ENCODE measurements at regions not wholly inside any gene's neighbourhood (a gene's known extent, or its start where the extent isn't known, plus 50 kb on each side); places are given as distances from the start of the nearest gene placed in this dataset.

- H3K36me3 ChIP-seq (replicated peaks), result no peaks in the 10 kb centered on the region
- in situ Hi-C loops (cut with MboI; ENCODE audit: low sequenced_read_pairs), result no loop called here
- no peaks in the 10 kb centered on the region for H3K4me1 ChIP-seq
- no peak for DNase-seq (ENCODE audit: low spot score in 2 of 2)
- no peak overlapping the region for H3K4me3 ChIP-seq
- H3K9me3 ChIP-seq, result no peaks in the 10 kb centered on the region
- H3K27me3 ChIP-seq (ENCODE audit: low read depth), result no peaks in the 10 kb centered on the region
These were observed 273.6 kb downstream of the SRBD1 start for GRCh38 chr2:45337481-45337880.

GRCh38 chr2:45334205-45334604, 276.9 kb downstream of the SRBD1 start:
- H3K27me3 ChIP-seq (ENCODE audit: low read depth), result no peaks in the 10 kb centered on the region
- in situ Hi-C loops (cut with MboI; ENCODE audit: low sequenced_read_pairs), result no loop called here

GRCh38 chr2:45332567-45332966, 278.5 kb downstream of the SRBD1 start:
- Histone ChIP-seq H3K9me3 (no peaks in the 10 kb centered on the region), H3K27me3 (ENCODE audit: low read depth) (no peaks in the 10 kb centered on the region)
- in situ Hi-C loops (cut with MboI; ENCODE audit: low sequenced_read_pairs), result no loop called here

More at GRCh38 chr2:45334205-45334604, 276.9 kb downstream of the SRBD1 start:
- H3K36me3 ChIP-seq (replicated peaks), result no peaks in the 10 kb centered on the region
- H3K9me3 ChIP-seq, result no peaks in the 10 kb centered on the region
- no peak for DNase-seq (ENCODE audit: low spot score in 2 of 2)
- no peaks in the 10 kb centered on the region for H3K4me1 ChIP-seq
- H3K4me3 ChIP-seq, result no peak overlapping the region

GRCh38 chr2:45332094-45332493, 279.0 kb downstream of the SRBD1 start:
- no peaks in the 10 kb centered on the region for H3K27me3 ChIP-seq (ENCODE audit: low read depth)
- no peaks in the 10 kb centered on the region for H3K36me3 ChIP-seq (replicated peaks)
- H3K9me3 ChIP-seq, result no peaks in the 10 kb centered on the region
- no peak for DNase-seq (ENCODE audit: low spot score in 2 of 2)
- H3K4me1 ChIP-seq, result no peaks in the 10 kb centered on the region
- in situ Hi-C loops (cut with MboI; ENCODE audit: low sequenced_read_pairs), result no loop called here
- H3K4me3 ChIP-seq, result no peak overlapping the region

More at GRCh38 chr2:45332567-45332966, 278.5 kb downstream of the SRBD1 start:
- H3K36me3 ChIP-seq (replicated peaks), result no peaks in the 10 kb centered on the region
- no peak overlapping the region for H3K4me3 ChIP-seq
- no peak for DNase-seq (ENCODE audit: low spot score in 2 of 2)
- no peaks in the 10 kb centered on the region for H3K4me1 ChIP-seq

- Histone ChIP-seq H3K4me1 (no peaks in the 10 kb centered on the region), H3K36me3 (replicated peaks) (no peaks in the 10 kb centered on the region), H3K27me3 (ENCODE audit: low read depth) (no peaks in the 10 kb centered on the region), H3K9me3 (no peaks in the 10 kb centered on the region), H3K4me3 (no peak overlapping the region)
- DNase-seq (ENCODE audit: low spot score in 2 of 2), result no peak
- in situ Hi-C loops (cut with MboI; ENCODE audit: low sequenced_read_pairs), result no loop called here
These were observed 279.7 kb downstream of the SRBD1 start for GRCh38 chr2:45331410-45331786.

- in situ Hi-C loops (cut with MboI; ENCODE audit: low sequenced_read_pairs), result no loop called here
- H3K4me1 ChIP-seq, result no peaks in the 10 kb centered on the region
These were observed 280.2 kb downstream of the SRBD1 start for GRCh38 chr2:45330637-45331409.

GRCh38 chr2:45330108-45330507, 281.0 kb downstream of the SRBD1 start:
- Histone ChIP-seq H3K36me3 (replicated peaks) (no peaks in the 10 kb centered on the region), H3K9me3 (no peaks in the 10 kb centered on the region), H3K27me3 (ENCODE audit: low read depth) (no peaks in the 10 kb centered on the region), H3K4me3 (no peak overlapping the region), H3K4me1 (no peaks in the 10 kb centered on the region)
- no peak for DNase-seq (ENCODE audit: low spot score in 2 of 2)
- in situ Hi-C loops (cut with MboI; ENCODE audit: low sequenced_read_pairs), result no loop called here

More at GRCh38 chr2:45330637-45331409, 280.2 kb downstream of the SRBD1 start:
- H3K4me3 ChIP-seq, result no peak overlapping the region
- no peaks in the 10 kb centered on the region for H3K36me3 ChIP-seq (replicated peaks)
- no peak for DNase-seq (ENCODE audit: low spot score in 2 of 2)
- H3K9me3 ChIP-seq, result no peaks in the 10 kb centered on the region
- H3K27me3 ChIP-seq (ENCODE audit: low read depth), result no peaks in the 10 kb centered on the region

- Histone ChIP-seq H3K4me1 (no peaks in the 10 kb centered on the region), H3K36me3 (replicated peaks) (no peaks in the 10 kb centered on the region), H3K27me3 (ENCODE audit: low read depth) (no peaks in the 10 kb centered on the region), H3K4me3 (no peak overlapping the region), H3K9me3 (no peaks in the 10 kb centered on the region; the same call in 1 of the 2 replicates)
- DNase-seq (ENCODE audit: low spot score in 2 of 2), result no peak
- in situ Hi-C loops (cut with MboI; ENCODE audit: low sequenced_read_pairs), result no loop called here
These were observed 281.9 kb downstream of the SRBD1 start for GRCh38 chr2:45329045-45329677.

- Histone ChIP-seq H3K27me3 (ENCODE audit: low read depth) (no peaks in the 10 kb centered on the region), H3K4me1 (no peaks in the 10 kb centered on the region), H3K36me3 (replicated peaks) (no peaks in the 10 kb centered on the region), H3K9me3 (no peaks in the 10 kb centered on the region; the same call in 1 of the 2 replicates), H3K4me3 (no peak overlapping the region)
- DNase-seq (ENCODE audit: low spot score in 2 of 2), result no peak
- in situ Hi-C loops (cut with MboI; ENCODE audit: low sequenced_read_pairs), result no loop called here
These were observed 282.7 kb downstream of the SRBD1 start for GRCh38 chr2:45328264-45328870.

GRCh38 chr2:45323344-45323743, 287.7 kb downstream of the SRBD1 start:
- Histone ChIP-seq H3K27me3 (ENCODE audit: low read depth) (no peaks in the 10 kb centered on the region), H3K4me3 (no peak overlapping the region), H3K36me3 (replicated peaks) (no peaks in the 10 kb centered on the region), H3K4me1 (no peaks in the 10 kb centered on the region), H3K9me3 (no peaks in the 10 kb centered on the region; the same call in 1 of the 2 replicates)
- no peak for DNase-seq (ENCODE audit: low spot score in 2 of 2)
- in situ Hi-C loops (cut with MboI; ENCODE audit: low sequenced_read_pairs), result no loop called here

GRCh38 chr2:45320956-45321355, 290.1 kb downstream of the SRBD1 start:
- no peaks in the 10 kb centered on the region for H3K4me1 ChIP-seq
- H3K36me3 ChIP-seq (replicated peaks), result no peaks in the 10 kb centered on the region
- H3K4me3 ChIP-seq, result no peak overlapping the region
- in situ Hi-C loops (cut with MboI; ENCODE audit: low sequenced_read_pairs), result no loop called here
- DNase-seq (ENCODE audit: low spot score in 2 of 2), result no peak
- no peaks in the 10 kb centered on the region; the same call in 1 of the 2 replicates for H3K9me3 ChIP-seq
- H3K27me3 ChIP-seq (ENCODE audit: low read depth), result no peaks in the 10 kb centered on the region

- H3K36me3 ChIP-seq (replicated peaks), result no peaks in the 10 kb centered on the region
- no peaks in the 10 kb centered on the region for H3K27me3 ChIP-seq (ENCODE audit: low read depth)
- H3K4me1 ChIP-seq, result no peaks in the 10 kb centered on the region
- DNase-seq (ENCODE audit: low spot score in 2 of 2), result no peak
- in situ Hi-C loops (cut with MboI; ENCODE audit: low sequenced_read_pairs), result no loop called here
- no peak overlapping the region for H3K4me3 ChIP-seq
- H3K9me3 ChIP-seq, result no peaks in the 10 kb centered on the region; the same call in 1 of the 2 replicates
These were observed 291.2 kb downstream of the SRBD1 start for GRCh38 chr2:45319683-45320455.

- no peak for DNase-seq (ENCODE audit: low spot score in 2 of 2)
- Histone ChIP-seq H3K4me1 (no peaks in the 10 kb centered on the region), H3K9me3 (no peaks in the 10 kb centered on the region), H3K4me3 (no peak overlapping the region), H3K27me3 (ENCODE audit: low read depth) (no peaks in the 10 kb centered on the region), H3K36me3 (replicated peaks) (no peaks in the 10 kb centered on the region)
- in situ Hi-C loops (cut with MboI; ENCODE audit: low sequenced_read_pairs), result no loop called here
These were observed 292.4 kb downstream of the SRBD1 start for GRCh38 chr2:45318686-45319085.
